ENCODE measurements at regions not wholly inside any gene's neighbourhood (a gene's known extent, or its start where the extent isn't known, plus 50 kb on each side); places are given as distances from the start of the nearest gene placed in this dataset.

GRCh38 chr12:87509237-87509820 lies 519.9 kb downstream of the C12orf50 start:
- TF ChIP-seq YY1 (IDR thresholded peaks at IDR 0.05; ENCODE audit: insufficient read depth, insufficient read length) (no peak), ZNF274 (IDR thresholded peaks at IDR 0.05; ENCODE audit: low read depth, low read length) (no peak), SUZ12 (IDR thresholded peaks at IDR 0.05; ENCODE audit: extremely low read depth, insufficient read depth, insufficient read length) (no peak)
